ENCODE measurements at regions not wholly inside any gene's neighbourhood (a gene's known extent, or its start where the extent isn't known, plus 50 kb on each side); places are given as distances from the start of the nearest gene placed in this dataset.
"Not testable (repeated sequence)": the region's sequence is repeated elsewhere in the genome, so short reads cannot be mapped to it uniquely, and the experiment has no call there.

- Histone ChIP-seq H3K9me3 (peaks cover 3 to 90% (median 82%) of the 10 kb centered on the region in 8 donors), H3K27me3 (replicated peaks in 1 of 7) (peaks cover 0 to 10% (median 0%) of the 10 kb centered on the region in 7 donors), H3K36me3 (no peaks in the 10 kb centered on the region), H3K27ac (no peak overlapping the region), H3K4me3 (no peak overlapping the region), H3K4me1 (no peaks in the 10 kb centered on the region)
- intact Hi-C loops (cut with DNase I; ENCODE audit: low total_unique reads) = no loop called here
- no peak for DNase-seq
- TF ChIP-seq, protein P1, sequence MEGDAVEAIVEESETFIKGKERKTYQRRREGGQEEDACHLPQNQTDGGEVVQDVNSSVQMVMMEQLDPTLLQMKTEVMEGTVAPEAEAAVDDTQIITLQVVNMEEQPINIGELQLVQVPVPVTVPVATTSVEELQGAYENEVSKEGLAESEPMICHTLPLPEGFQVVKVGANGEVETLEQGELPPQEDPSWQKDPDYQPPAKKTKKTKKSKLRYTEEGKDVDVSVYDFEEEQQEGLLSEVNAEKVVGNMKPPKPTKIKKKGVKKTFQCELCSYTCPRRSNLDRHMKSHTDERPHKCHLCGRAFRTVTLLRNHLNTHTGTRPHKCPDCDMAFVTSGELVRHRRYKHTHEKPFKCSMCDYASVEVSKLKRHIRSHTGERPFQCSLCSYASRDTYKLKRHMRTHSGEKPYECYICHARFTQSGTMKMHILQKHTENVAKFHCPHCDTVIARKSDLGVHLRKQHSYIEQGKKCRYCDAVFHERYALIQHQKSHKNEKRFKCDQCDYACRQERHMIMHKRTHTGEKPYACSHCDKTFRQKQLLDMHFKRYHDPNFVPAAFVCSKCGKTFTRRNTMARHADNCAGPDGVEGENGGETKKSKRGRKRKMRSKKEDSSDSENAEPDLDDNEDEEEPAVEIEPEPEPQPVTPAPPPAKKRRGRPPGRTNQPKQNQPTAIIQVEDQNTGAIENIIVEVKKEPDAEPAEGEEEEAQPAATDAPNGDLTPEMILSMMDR (IDR thresholded peaks at IDR 0.05 in 8 of 11, conservative IDR thresholded peaks at IDR 0.05 in 3 of 11) = no peak
- no peak for TF ChIP-seq POLR2AphosphoS5 (IDR thresholded peaks at IDR 0.05)
- 41 to 94% (median 91%) methylated on average over 1 of the region's 1 CpG for WGBS, 5 donors
Observed at GRCh38 chr5:150960791-150961396, 56.1 kb upstream of the ZNF300 start.

DNA sequence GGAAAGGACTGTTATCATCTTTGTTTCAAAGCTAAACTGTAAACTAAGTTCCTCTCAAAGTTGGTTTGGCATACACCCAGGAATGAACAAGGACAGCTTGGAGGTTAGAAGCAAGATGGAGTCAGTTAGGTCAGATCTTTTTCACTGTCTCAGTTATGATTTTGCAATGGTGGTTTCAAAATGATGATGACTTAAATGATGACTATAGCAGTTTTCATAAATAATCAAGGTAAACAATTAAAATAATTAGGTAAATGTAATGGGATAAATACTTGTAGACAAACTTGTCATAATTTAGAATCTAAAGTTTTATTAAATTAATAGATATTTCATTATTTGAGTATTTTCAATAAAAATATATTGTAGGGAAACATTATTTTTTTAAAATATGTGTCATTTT lies 55.5 kb upstream of the ZNF300 start:
- H3K4me3 ChIP-seq; H3K36me3 ChIP-seq; intact Hi-C loops (cut with DNase I; ENCODE audit: low total_unique reads); DNase-seq; H3K27ac ChIP-seq; H3K4me1 ChIP-seq: not testable (repeated sequence)
- H3K27me3 ChIP-seq (replicated peaks in 1 of 7) = peaks cover 0 to 10% (median 0%) of the 10 kb centered on the region in 7 donors
- H3K9me3 ChIP-seq = peaks cover 3 to 96% (median 87%) of the 10 kb centered on the region in 8 donors

All from spleen (tissue), 11 donors.